GM18505 (cell line): ENCODE measurements at regions not wholly inside any gene's neighbourhood (a gene's known extent, or its start where the extent isn't known, plus 50 kb on each side); places are given as distances from the start of the nearest gene placed in this dataset.
"Not testable (repeated sequence)": the region's sequence is repeated elsewhere in the genome, so short reads cannot be mapped to it uniquely, and the experiment has no call there.

Source experiments
- ATAC-seq: cut with Tn5 transposase; IDR thresholded peaks from one replicate; pipeline ENCODE4 v1.9.1; 2021; ENCODE audit not compliant: unreplicated experiment
- POLR2A ChIP-seq: IDR thresholded peaks from 4 replicates; pipeline ENCODE4 v1.6.1; 2011; ENCODE audit warnings: borderline replicate concordance; ENCODE audit not compliant: insufficient read depth, insufficient read length; ENCODE audit errors: extremely low read depth

DNA sequence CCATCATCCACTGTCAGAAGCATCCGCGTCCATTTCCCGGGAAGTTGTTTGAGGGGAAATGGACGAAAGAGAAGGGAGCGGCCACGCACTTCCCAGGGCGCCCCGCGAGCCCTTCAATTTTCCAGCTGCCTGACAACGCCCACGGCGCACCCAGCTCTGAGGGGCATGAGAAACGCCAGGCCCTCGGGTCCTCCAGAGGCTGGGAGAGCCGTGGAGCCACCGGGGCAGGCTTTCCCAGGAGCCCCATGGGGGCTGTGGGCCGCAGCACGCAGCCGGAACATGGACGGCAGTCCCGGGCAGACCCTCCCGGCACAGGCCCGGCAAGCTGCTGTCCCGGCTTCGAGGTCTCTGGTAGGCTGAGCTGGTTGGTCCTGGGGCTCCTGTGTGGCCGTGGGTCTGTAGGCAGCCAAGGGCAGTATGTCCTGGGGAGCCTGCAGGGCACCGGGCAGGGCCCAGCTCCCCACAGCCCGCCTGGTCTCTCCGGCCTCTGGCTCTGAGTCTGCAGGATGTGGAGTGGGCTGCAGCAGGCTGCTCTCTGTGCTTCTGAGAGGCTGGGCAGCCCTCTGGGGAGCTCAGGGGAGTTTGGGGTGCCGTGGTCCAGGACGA lies 115.2 kb downstream of the FAM53A start:
- no peak for ATAC-seq
- no peak for TF ChIP-seq POLR2A

DNA sequence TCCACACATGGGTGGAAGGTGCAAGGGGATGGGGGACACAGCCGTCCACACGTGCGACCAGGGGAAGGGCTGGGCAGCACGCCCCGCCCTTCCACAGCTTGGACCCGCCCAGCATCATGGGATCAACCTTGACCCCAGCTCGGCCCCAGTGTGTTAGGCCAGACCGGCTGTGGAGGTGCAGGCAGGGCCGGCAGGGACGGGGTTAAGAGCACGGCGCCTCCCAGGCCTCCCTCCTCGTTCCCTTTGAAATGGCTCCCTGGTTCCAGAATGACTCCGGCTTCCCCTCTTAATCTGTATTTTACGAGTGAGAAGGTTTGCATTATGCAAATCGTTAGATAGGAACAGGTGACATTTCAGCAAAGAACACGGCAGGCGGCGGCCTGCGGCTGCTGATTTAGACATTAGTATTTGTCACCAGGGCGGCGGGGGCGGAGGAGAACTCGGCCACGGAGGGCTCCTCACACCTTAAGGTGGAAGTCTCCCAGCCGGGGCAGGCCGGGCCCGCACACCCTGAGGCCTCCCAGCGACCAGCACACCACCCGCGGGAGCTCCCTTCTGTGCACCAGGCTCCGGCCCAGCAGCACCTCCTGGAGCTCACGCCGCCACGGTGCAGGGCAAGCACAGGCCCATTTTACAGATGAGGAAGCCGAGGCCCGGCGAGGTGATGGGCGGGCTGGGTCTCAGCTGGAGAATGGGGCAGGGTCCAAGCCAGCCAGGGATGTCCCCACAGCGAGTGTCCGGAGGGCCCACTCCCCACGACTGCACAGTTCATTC lies 116.1 kb downstream of the FAM53A start:
- ATAC-seq: no peak
- no peak for TF ChIP-seq POLR2A

DNA sequence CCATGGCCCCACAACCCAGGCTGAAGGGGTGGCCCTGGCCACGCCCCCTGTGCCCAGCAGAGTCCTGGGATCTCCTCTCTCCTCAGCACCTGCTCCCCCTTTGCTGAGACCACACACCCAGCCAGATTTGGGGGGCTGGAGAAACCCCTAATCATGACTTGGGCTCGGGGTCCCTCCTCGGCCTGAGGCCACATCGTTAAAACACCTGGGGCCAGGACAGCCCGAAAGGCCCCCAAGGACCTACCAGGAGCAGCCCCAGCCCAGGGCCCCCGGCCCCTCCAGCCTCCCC lies 116.7 kb downstream of the FAM53A start:
- no peak for TF ChIP-seq POLR2A
- no peak for ATAC-seq

DNA sequence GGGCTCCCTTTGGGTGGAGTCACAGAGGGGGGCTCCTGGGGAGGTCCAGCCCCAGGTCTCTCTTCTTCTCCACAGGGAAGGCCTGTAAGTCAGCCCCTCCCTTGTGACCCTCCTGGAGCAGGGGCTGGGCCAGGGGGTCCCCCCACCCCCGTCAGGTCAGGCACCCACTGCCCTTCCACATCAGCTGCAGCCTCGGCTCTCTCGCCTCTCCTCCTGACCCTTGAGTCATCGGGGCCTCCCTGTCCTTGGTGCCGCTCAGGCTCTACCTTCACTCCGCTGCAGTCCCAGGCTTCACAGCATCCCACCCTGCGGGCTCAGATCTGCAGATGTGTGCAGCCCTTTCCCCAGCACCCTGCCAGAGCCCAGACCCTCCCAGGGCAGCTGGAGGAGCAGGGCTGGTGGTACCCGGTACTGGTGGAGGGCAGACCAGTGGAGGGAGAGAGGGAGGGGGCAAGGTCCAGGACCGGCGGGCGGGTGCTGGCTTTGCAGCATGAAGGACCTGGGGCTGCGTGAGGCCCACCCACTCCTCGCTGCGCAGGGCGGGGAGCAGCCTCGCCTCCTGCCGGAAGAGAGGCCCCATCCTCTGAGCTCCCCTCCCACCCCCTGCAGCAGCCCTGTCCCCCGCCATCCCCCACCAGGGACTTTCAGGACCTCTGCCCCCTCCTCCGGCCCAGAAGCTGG lies 117.1 kb downstream of the FAM53A start:
- ATAC-seq: no peak
- TF ChIP-seq POLR2A: no peak

DNA sequence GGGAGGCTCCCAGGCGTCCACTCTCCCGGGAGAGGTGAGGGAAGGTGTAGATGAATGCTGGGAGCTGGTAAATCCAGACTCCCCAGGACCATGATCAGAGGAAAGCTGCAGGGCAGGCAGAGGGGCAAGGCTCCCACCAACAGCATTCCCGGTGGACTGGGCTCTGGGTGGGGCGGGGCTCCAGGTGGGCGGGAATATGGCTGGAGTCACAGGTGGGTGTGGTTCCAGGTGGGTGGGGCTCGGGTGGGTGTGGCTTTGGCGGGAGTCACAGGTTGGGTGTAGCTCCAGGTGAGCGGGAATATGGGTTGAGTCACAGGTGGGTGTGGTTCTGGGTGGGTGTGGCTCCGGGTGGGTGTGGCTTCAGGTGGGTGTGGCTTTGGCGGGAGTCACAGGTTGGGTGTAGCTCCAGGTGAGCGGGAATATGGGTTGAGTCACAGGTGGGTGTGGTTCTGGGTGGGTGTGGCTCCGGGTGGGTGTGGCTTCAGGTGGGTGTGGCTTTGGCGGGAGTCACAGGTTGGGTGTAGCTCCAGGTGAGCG lies 117.7 kb downstream of the FAM53A start:
- not testable (repeated sequence) for ATAC-seq

DNA sequence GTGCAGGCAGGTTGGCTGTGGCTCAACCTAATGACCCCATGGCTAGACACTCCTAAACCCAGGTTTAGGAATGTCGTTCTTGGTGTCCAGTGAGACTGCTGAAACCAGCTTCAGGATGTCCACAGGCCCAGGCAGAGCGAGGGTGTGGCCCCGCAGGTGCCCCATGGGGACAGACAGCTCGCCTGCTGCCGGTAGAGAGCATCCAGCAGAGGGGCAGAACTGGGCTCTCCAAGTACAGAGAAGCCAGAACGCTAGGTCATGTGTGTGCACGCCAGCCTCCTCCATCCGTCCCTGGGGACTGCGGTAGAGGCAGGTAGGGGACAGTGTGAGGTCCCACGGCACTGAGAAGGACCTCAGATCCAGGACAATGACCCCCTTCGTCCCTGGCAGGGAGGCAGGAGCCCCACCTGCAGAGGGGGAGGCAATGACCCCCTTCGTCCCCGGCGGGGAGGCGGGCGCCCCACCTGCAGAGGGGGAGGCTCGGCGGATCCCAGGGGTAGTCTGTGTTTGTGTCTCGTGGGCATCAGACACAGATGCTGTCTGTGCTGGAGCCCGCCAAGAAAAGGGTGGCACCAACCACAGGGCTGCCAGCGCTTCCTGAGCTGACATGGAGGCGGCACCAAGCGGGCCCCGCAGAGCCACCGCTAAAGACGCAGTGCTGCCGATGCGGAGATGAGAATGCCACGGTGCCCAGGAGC lies 118.4 kb downstream of the FAM53A start:
- TF ChIP-seq POLR2A: no peak
- ATAC-seq: no peak

DNA sequence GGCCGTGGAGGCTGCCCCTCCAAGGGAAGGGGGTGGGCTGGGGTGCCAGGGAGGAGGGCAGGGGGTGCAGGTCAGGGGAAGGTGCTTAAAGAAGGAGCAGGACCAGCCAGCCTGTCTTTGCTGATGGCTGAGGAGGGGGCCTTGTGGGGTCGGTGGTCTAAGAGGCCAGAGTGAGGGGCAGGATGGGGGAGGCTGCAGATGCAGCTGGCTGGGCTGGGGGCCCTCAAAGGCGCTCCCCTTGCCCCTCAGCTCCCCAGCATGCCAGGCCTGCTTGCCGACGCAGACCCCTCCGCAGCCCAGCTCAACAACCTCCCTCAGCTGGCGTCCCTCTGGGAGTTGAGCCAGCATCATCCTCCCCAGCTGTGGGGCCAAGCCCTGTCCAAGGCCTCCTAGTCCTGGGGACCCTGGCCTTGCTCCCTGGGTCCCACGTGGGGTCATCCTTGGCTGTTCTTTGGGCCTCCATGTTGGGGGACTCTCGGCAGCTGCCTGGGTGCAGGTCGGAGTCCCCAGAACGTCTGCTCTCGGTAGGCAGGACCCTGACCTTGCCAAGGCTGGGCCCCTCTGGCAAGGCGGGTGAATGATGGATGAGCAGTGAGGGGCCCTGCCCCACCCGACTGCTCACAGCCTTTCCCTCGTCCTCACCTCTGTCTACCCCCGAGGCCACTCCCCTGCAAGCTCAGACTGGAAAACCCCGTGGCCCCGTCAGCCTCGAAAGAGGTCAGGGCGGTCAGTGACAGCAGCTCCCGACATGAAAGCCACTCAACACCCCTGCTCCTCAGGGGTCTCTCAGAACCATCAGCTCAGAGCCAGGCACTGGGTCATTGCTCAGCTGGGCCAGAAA lies 119.4 kb downstream of the FAM53A start:
- no peak for ATAC-seq

DNA sequence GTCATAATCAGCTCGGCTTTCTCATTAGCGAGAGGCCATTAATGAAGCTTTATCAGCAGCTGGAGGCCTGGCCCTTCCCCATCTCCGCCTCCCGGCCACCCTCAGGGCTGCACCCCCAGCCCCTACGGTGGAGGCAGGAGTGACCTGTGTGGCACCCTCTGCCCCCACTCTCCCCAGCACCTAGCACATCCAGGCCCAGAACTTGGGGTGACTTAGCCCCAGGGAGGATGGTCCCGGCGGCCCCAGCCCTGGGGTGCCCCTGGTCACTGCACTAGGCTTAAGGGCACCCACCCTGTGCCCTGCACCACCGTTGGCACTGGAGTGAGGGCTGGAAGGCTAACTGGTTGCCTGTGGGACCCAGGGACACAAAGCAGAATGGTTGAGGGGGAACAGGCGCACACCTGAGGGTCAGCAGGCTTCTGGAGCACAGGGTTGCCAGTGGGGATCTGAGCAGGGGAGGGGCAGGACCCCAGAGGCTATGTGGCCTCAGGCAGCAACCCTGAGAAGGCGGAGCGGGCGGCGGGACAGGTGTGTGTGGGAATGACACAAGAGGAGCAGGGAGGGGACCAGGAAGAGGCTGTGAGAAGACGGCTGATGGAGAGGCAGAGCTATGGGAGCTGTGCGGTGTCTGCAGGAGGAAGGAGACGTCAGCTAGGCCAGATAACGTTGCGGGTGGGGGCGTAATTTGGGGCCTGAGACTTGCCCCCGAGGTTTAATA lies 120.2 kb downstream of the FAM53A start:
- TF ChIP-seq POLR2A: no peak
- no peak for ATAC-seq

More for the DNA sequence above, 119.4 kb downstream of the FAM53A start:
- no peak for TF ChIP-seq POLR2A

DNA sequence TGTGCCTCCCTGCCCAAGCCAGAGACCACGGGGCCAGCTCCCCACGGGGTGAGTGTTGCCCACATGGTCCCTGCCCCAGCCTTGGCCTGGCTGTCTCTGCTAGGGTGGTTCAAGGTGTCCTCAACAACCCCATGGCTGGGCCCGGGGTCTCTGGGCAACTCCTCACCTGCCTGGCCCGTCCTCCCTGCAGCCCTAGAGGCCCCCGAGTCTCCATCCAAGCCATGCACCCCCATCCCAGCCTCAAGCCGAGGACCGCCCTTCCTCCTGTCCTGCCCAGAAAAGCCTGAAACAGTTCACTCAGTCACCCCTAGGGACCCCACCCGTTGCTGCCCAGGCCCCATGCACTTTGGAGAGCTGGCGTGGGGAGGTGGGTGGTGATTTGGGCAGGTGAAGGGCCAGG lies 120.9 kb downstream of the FAM53A start:
- no peak for ATAC-seq

DNA sequence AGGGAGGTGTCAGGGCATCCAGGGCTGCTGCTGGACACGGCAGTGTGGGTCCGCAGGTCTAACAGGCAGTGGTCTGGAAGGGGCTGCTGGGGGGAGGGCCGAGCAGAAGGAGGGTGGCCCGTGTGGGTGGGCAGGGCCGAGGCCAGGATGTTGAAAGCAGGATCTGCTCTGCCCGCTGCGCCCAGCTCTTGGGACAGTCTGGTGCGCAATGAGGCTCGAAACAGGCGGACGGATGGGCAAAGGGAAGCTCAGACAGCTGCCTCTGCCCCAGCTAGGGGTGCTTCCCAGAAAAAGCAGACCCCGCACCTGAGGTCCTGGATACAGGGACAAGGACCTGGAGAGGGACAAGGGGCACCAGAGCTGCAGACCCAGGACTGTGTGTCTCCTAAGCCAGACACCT lies 121.3 kb downstream of the FAM53A start:
- ATAC-seq: no peak
- no peak for TF ChIP-seq POLR2A

More for the DNA sequence above, 120.9 kb downstream of the FAM53A start:
- no peak for TF ChIP-seq POLR2A

DNA sequence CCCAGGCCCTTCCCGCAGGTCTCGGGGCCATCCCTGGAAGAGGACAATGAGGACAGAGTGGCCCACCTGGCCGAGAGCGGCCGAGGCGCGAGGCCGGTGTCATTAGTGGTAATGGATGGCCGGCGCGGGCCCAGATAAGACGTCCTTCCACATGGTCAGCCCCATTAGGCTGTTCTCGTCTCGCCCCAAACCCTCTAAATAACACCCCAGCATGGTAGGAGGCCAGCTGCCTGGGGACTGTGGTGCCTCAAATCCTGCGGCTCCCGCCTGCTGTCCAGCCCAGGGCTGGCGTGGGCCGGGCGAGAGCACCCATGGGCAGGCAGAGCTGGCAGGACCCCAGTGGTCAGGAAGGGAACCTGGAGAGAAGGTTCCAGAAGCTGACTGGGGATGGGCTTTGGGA lies 121.7 kb downstream of the FAM53A start:
- no peak for TF ChIP-seq POLR2A
- no peak for ATAC-seq
